ENCODE measurements at regions not wholly inside any gene's neighbourhood (a gene's known extent, or its start where the extent isn't known, plus 50 kb on each side); places are given as distances from the start of the nearest gene placed in this dataset.
"Not testable (repeated sequence)": the region's sequence is repeated elsewhere in the genome, so short reads cannot be mapped to it uniquely, and the experiment has no call there.

DNA sequence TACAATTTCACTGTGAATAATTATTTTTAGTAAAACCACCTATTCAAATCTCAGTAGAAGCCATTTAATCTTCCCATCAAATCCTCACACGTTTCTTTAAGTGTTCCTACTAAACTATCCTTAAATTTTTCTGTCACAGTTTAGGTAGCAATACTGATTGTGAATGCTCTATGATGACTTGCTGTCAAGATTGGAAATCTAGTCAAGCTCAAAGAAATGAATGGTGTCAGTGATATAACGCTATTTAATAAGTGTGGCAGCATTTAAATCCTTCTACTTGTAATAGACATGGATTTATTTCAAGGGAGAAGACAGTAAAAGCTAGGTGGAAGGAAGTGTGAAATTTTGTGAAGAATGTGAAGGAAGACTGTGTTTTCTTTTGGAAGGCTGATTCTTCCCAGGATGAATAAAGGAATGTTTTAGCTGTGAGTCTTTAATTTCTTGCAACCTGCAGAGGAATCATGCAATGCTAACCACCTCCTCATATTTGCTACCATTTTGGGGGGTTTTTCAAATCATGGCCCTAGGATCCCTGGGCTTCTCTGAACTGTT, 936.7 kb upstream of the NEGR1 start:
- H3K4me3 Mint-ChIP-seq, result no peak overlapping the region
- DNase-seq, result no peak
- no peak for ATAC-seq
- POLR2A ChIA-PET, result no interaction called here
- peaks cover 4% of the 10 kb centered on the region for H3K9me3 Mint-ChIP-seq
- no peaks in the 10 kb centered on the region for H3K4me1 Mint-ChIP-seq (ENCODE audit: low read depth)
- intact Hi-C loops (cut with micrococcal nuclease), result no loop called here
- H3K27me3 Mint-ChIP-seq, result no peaks in the 10 kb centered on the region
- H3K27ac Mint-ChIP-seq, result no peak overlapping the region
- H3K36me3 Mint-ChIP-seq (ENCODE audit: low read depth), result no peaks in the 10 kb centered on the region
- TF ChIP-seq, protein P1, sequence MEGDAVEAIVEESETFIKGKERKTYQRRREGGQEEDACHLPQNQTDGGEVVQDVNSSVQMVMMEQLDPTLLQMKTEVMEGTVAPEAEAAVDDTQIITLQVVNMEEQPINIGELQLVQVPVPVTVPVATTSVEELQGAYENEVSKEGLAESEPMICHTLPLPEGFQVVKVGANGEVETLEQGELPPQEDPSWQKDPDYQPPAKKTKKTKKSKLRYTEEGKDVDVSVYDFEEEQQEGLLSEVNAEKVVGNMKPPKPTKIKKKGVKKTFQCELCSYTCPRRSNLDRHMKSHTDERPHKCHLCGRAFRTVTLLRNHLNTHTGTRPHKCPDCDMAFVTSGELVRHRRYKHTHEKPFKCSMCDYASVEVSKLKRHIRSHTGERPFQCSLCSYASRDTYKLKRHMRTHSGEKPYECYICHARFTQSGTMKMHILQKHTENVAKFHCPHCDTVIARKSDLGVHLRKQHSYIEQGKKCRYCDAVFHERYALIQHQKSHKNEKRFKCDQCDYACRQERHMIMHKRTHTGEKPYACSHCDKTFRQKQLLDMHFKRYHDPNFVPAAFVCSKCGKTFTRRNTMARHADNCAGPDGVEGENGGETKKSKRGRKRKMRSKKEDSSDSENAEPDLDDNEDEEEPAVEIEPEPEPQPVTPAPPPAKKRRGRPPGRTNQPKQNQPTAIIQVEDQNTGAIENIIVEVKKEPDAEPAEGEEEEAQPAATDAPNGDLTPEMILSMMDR (IDR thresholded peaks at IDR 0.05), result no peak
- CTCF ChIA-PET, result no interaction called here

GRCh38 chr1:73205294-73205973, 923.1 kb upstream of the NEGR1 start:
- Mint-ChIP-seq H3K4me1 (ENCODE audit: low read depth) (no peaks in the 10 kb centered on the region), H3K4me3 (no peak overlapping the region), H3K9me3 (peaks cover 7% of the 10 kb centered on the region), H3K27me3 (no peaks in the 10 kb centered on the region), H3K36me3 (ENCODE audit: low read depth) (no peaks in the 10 kb centered on the region), H3K27ac (no peak overlapping the region)
- ChIA-PET POLR2A (no interaction called here), CTCF (no interaction called here)
- intact Hi-C loops (cut with micrococcal nuclease), result no loop called here
- ATAC-seq (no peak), DNase-seq (no peak)
- TF ChIP-seq, protein P1 (IDR thresholded peaks at IDR 0.05), result no peak

DNA sequence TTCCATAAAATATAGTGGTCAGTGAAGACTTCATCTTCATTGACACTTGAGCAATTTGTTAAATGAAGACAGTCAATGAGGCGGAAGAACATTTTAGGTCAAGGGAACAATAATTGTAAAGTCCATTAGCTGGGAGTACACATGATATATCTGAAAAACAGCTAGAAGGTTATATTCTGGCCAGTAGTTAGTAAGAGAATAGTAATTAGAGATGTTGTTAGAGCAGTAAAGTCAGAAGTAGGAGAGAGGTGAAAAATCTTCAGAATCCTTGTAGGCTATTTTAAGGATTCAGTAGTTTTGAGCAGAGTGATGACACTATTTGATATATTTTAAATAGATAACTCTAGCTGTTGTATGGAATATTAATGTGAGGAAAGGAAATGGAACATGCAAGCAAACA, 915.6 kb upstream of the NEGR1 start:
- no peak overlapping the region for H3K4me3 Mint-ChIP-seq
- intact Hi-C loops (cut with micrococcal nuclease), result no loop called here

GRCh38 chr1:73194965-73195364, 912.6 kb upstream of the NEGR1 start:
- Mint-ChIP-seq H3K9me3 (no peaks in the 10 kb centered on the region), H3K4me3 (no peak overlapping the region), H3K36me3 (ENCODE audit: low read depth) (no peaks in the 10 kb centered on the region), H3K27ac (no peak overlapping the region), H3K27me3 (no peaks in the 10 kb centered on the region), H3K4me1 (ENCODE audit: low read depth) (no peaks in the 10 kb centered on the region)
- TF ChIP-seq, protein P1 (IDR thresholded peaks at IDR 0.05), result no peak
- ATAC-seq (no peak), DNase-seq (no peak)
- ChIA-PET POLR2A (interaction anchor here (0.6 kb wide), 1 partner anchor 1368 kb away, joined by 3 read pairs; no protein-coding TSS in a partner anchor), CTCF (no interaction called here)
- intact Hi-C loops (cut with micrococcal nuclease), result no loop called here

More for the DNA sequence above, 915.6 kb upstream of the NEGR1 start:
- Mint-ChIP-seq H3K9me3 (peaks cover 1% of the 10 kb centered on the region), H3K36me3 (ENCODE audit: low read depth) (no peaks in the 10 kb centered on the region), H3K4me1 (ENCODE audit: low read depth) (no peaks in the 10 kb centered on the region), H3K27ac (no peak overlapping the region), H3K27me3 (no peaks in the 10 kb centered on the region)
- DNase-seq, result no peak
- TF ChIP-seq, protein P1 (IDR thresholded peaks at IDR 0.05), result no peak
- POLR2A ChIA-PET, result no interaction called here
- no peak for ATAC-seq
- CTCF ChIA-PET, result no interaction called here

DNA sequence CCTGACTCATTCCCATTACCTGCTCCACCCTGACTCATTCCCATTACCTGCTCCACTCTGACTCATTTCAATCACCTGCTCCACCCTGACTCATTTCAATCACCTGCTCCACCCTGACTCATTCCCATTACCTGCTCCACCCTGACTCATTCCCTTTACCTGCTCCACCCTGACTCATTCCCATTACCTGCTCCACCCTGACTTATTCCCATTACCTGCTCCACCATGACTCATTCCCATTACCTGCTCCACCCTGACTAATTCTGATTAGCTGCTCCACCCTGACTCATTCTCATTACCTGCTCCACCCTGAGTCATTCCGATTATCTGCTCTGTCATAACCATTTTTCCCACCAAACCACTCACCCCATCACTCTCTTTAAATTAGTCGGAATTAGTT, 901.2 kb upstream of the NEGR1 start:
- H3K9me3 Mint-ChIP-seq; H3K27ac Mint-ChIP-seq; H3K27me3 Mint-ChIP-seq; H3K4me1 Mint-ChIP-seq (ENCODE audit: low read depth); H3K4me3 Mint-ChIP-seq; intact Hi-C loops (cut with micrococcal nuclease); CTCF ChIA-PET; POLR2A ChIA-PET; DNase-seq; ATAC-seq; H3K36me3 Mint-ChIP-seq (ENCODE audit: low read depth): not testable (repeated sequence)

All from activated CD8-positive, alpha-beta T cell treated with anti-CD3 and anti-CD28 coated beads for 36 hours (primary cell).